ENCODE measurements at regions not wholly inside any gene's neighbourhood (a gene's known extent, or its start where the extent isn't known, plus 50 kb on each side); places are given as distances from the start of the nearest gene placed in this dataset.

- peak; percentile 96 for DNase-seq
These were observed 569.0 kb downstream of the DCDC2C start for GRCh38 chr2:4272261-4272858.

GRCh38 chr2:4278392-4278791 is 575.0 kb downstream of the DCDC2C start:
- no peak for DNase-seq

- DNase-seq, result no peak
These were observed 576.1 kb downstream of the DCDC2C start for GRCh38 chr2:4279431-4279830.

- DNase-seq, result no peak
These were observed 588.1 kb downstream of the DCDC2C start for GRCh38 chr2:4291430-4291829.

GRCh38 chr2:4295680-4296079 is 592.3 kb downstream of the DCDC2C start:
- no peak for DNase-seq

GRCh38 chr2:4300616-4301015 is 597.2 kb downstream of the DCDC2C start:
- DNase-seq, result no peak

GRCh38 chr2:4324531-4324930 is 621.2 kb downstream of the DCDC2C start:
- DNase-seq, result no peak

- peak; percentile 36 for DNase-seq
These were observed 633.5 kb downstream of the DCDC2C start for GRCh38 chr2:4336864-4337263.

GRCh38 chr2:4338345-4338744 is 635.0 kb downstream of the DCDC2C start:
- DNase-seq, result peak; percentile 3

GRCh38 chr2:4340536-4340935 is 637.2 kb downstream of the DCDC2C start:
- DNase-seq, result peak; percentile 33

GRCh38 chr2:4346628-4347027 is 643.3 kb downstream of the DCDC2C start:
- no peak for DNase-seq

- DNase-seq, result no peak
These were observed 650.3 kb downstream of the DCDC2C start for GRCh38 chr2:4353668-4354067.

- DNase-seq, result peak; percentile 18
These were observed 650.8 kb downstream of the DCDC2C start for GRCh38 chr2:4354164-4354563.

GRCh38 chr2:4354678-4355077 is 651.3 kb downstream of the DCDC2C start:
- peak; percentile 71 for DNase-seq

- no peak for DNase-seq
These were observed 652.7 kb downstream of the DCDC2C start for GRCh38 chr2:4356109-4356508.

- DNase-seq, result no peak
These were observed 653.2 kb downstream of the DCDC2C start for GRCh38 chr2:4356541-4356940.

GRCh38 chr2:4357121-4357520 is 653.7 kb downstream of the DCDC2C start:
- no peak for DNase-seq

- DNase-seq, result peak; percentile 91
These were observed 655.5 kb downstream of the DCDC2C start for GRCh38 chr2:4358837-4359236.

- DNase-seq, result no peak
These were observed 665.5 kb downstream of the DCDC2C start for GRCh38 chr2:4368907-4369306.

GRCh38 chr2:4369826-4370419 is 666.5 kb downstream of the DCDC2C start:
- no peak for DNase-seq

- no peak for DNase-seq
These were observed 667.2 kb downstream of the DCDC2C start for GRCh38 chr2:4370422-4371090.

GRCh38 chr2:4381049-4381448 is 677.7 kb downstream of the DCDC2C start:
- DNase-seq, result no peak

GRCh38 chr2:4381773-4382172 is 678.4 kb downstream of the DCDC2C start:
- no peak for DNase-seq

- no peak for DNase-seq
These were observed 687.6 kb downstream of the DCDC2C start for GRCh38 chr2:4391013-4391412.

GRCh38 chr2:4404363-4404762 is 701.0 kb downstream of the DCDC2C start:
- no peak for DNase-seq

Data from DMS53 (cell line).